Uterus (tissue), 3 donors: ENCODE measurements at regions not wholly inside any gene's neighbourhood (a gene's known extent, or its start where the extent isn't known, plus 50 kb on each side); places are given as distances from the start of the nearest gene placed in this dataset.
"Not testable (repeated sequence)": the region's sequence is repeated elsewhere in the genome, so short reads cannot be mapped to it uniquely, and the experiment has no call there.

Experiments used
- DNase-seq, 2 donors: peaks; one replicate each; pipeline ENCODE4 v3.0.0-alpha.2; 2019 to 2020
- H3K27ac ChIP-seq, 2 donors: fragments of 200-600 bp; sonication (generic); 1 replicate in 1 of 2; 2 replicates in 1 of 2; pipeline ENCODE4 v1.5.1; 2016 to 2018
- H3K27me3 ChIP-seq, 2 donors: fragments of 200-600 bp; sonication (generic); one replicate each; pipeline ENCODE4 v1.5.1; 2018 to 2019; ENCODE audit warnings: control low read depth in 1 of 2
- H3K36me3 ChIP-seq, 2 donors: fragments of 200-600 bp; sonication (generic); one replicate each; pipeline ENCODE4 v1.5.1; 2019; ENCODE audit warnings: control low read depth in 1 of 2
- H3K4me1 ChIP-seq, 2 donors: fragments of 200-600 bp; sonication (generic); one replicate each; pipeline ENCODE4 v1.5.1; 2018 to 2019; ENCODE audit warnings: control low read depth in 1 of 2
- H3K4me3 ChIP-seq, 2 donors: fragments of 200-600 bp; sonication (generic); 1 replicate in 1 of 2; 2 replicates in 1 of 2; pipeline ENCODE4 v1.5.1; 2018 to 2019; ENCODE audit warnings: mild to moderate bottlenecking in 1 of 2
- H3K9me3 ChIP-seq, 2 donors: fragments of 200-600 bp; sonication (generic); one replicate each; pipeline ENCODE4 v1.5.1; 2019; ENCODE audit warnings: control low read depth in 1 of 2
- CTCF ChIP-seq, 4 experiments: fragments of 200-600 bp in 2 of 4; fragments of 450-650 bp in 2 of 4; sonication (generic) in 2 of 4; IDR thresholded peaks; one replicate each; pipeline ENCODE4 v1.5.1; 2016 to 2019; ENCODE audit warnings: antibody characterized with exemption in 4 of 4, mild to moderate bottlenecking in 2 of 4, moderate library complexity in 1 of 4
- POLR2A ChIP-seq, 2 donors: fragments of 450-650 bp; IDR thresholded peaks; one replicate each; pipeline ENCODE4 v1.6.1; 2016; ENCODE audit warnings: antibody characterized with exemption in 2 of 2, mild to moderate bottlenecking in 1 of 2, moderate library complexity in 1 of 2
- intact Hi-C: fragments of 100-400 bp; cut with DNase I; formaldehyde crosslinking; loops from one replicate; pipeline ENCODE4 v1.15.1; 2023; ENCODE audit warnings: low total_unique reads
- donor health status: DM: yes; HTN: yes; CAD: no.

GRCh38 chr3:26271848-26272247, 350.7 kb upstream of the LRRC3B start:
- Histone ChIP-seq H3K9me3 (no peaks in the 10 kb centered on the region), H3K27ac (no peak overlapping the region), H3K27me3 (no peaks in the 10 kb centered on the region), H3K36me3 (no peaks in the 10 kb centered on the region), H3K4me3 (no peak overlapping the region), H3K4me1 (no peaks in the 10 kb centered on the region)
- no peak for TF ChIP-seq POLR2A (IDR thresholded peaks at IDR 0.05)
- no peak for TF ChIP-seq CTCF (IDR thresholded peaks at IDR 0.05)
- intact Hi-C loops, result no loop called here
- DNase-seq, result no peak

- Histone ChIP-seq H3K27me3 (no peaks in the 10 kb centered on the region), H3K27ac (no peak overlapping the region), H3K36me3 (no peaks in the 10 kb centered on the region), H3K4me3 (no peak overlapping the region), H3K9me3 (no peaks in the 10 kb centered on the region), H3K4me1 (no peaks in the 10 kb centered on the region)
- no peak for DNase-seq
- intact Hi-C loops, result no loop called here
- no peak for TF ChIP-seq POLR2A (IDR thresholded peaks at IDR 0.05)
Measured at GRCh38 chr3:26273196-26273595, 349.4 kb upstream of the LRRC3B start.

- TF ChIP-seq POLR2A (IDR thresholded peaks at IDR 0.05) (no peak), CTCF (IDR thresholded peaks at IDR 0.05) (no peak)
- intact Hi-C loops, result no loop called here
- no peaks in the 10 kb centered on the region for H3K4me1 ChIP-seq
- H3K36me3 ChIP-seq, result no peaks in the 10 kb centered on the region
- no peak for DNase-seq
- H3K27ac ChIP-seq, result no peak overlapping the region
- H3K4me3 ChIP-seq, result no peak overlapping the region
- no peaks in the 10 kb centered on the region for H3K27me3 ChIP-seq
- no peaks in the 10 kb centered on the region for H3K9me3 ChIP-seq
Measured at GRCh38 chr3:26279091-26279490, 343.5 kb upstream of the LRRC3B start.

GRCh38 chr3:26280517-26280916, 342.1 kb upstream of the LRRC3B start:
- Histone ChIP-seq H3K4me1 (no peaks in the 10 kb centered on the region), H3K4me3 (no peak overlapping the region), H3K27me3 (no peaks in the 10 kb centered on the region), H3K36me3 (no peaks in the 10 kb centered on the region), H3K9me3 (peaks cover 0 to 3% of the 10 kb centered on the region in 2 donors), H3K27ac (no peak overlapping the region)
- intact Hi-C loops, result no loop called here
- DNase-seq, result no peak
- TF ChIP-seq POLR2A (IDR thresholded peaks at IDR 0.05) (no peak), CTCF (IDR thresholded peaks at IDR 0.05) (no peak)

GRCh38 chr3:26281284-26281985, 341.1 kb upstream of the LRRC3B start:
- no peak for DNase-seq
- Histone ChIP-seq H3K4me3 (no peak overlapping the region), H3K4me1 (no peaks in the 10 kb centered on the region), H3K27ac (no peak overlapping the region), H3K27me3 (no peaks in the 10 kb centered on the region), H3K9me3 (peaks cover 0 to 3% of the 10 kb centered on the region in 2 donors), H3K36me3 (no peaks in the 10 kb centered on the region)
- intact Hi-C loops, result no loop called here
- no peak for TF ChIP-seq POLR2A (IDR thresholded peaks at IDR 0.05)
- TF ChIP-seq CTCF (IDR thresholded peaks at IDR 0.05), result no peak

GRCh38 chr3:26284503-26284902, 338.1 kb upstream of the LRRC3B start:
- H3K4me3 ChIP-seq, H3K4me1 ChIP-seq, H3K9me3 ChIP-seq, DNase-seq, H3K27me3 ChIP-seq, H3K36me3 ChIP-seq, H3K27ac ChIP-seq, intact Hi-C loops: not testable (repeated sequence)
